OCI-LY7 (cell line): ENCODE measurements at regions not wholly inside any gene's neighbourhood (a gene's known extent, or its start where the extent isn't known, plus 50 kb on each side); places are given as distances from the start of the nearest gene placed in this dataset.

Source experiments
- BruUV-seq: library from RNA; stranded (reverse); fragments of 400-500 nt; replicated peaks from 2 replicates; lab custom pipeline; 2021; lab: Mats Ljungman, UMichigan
- CTCF ChIA-PET: fragments of 300-600 bp; sonication (Branson Sonifier 250); formaldehyde crosslinking; loops from one replicate; lab custom pipeline; 2022; ENCODE audit warnings: antibody characterized with exemption; ENCODE audit not compliant: unreplicated experiment; lab: Charles Lee
- POLR2A ChIA-PET: fragments of 300-600 bp; sonication (Branson Sonifier 250); formaldehyde crosslinking; loops from one replicate; lab custom pipeline; 2022; ENCODE audit warnings: antibody characterized with exemption; lab: Charles Lee
- DNase-seq: peaks from one replicate; pipeline ENCODE4 v3.0.0-alpha.2; 2015; ENCODE audit warnings: low spot score
- H2AFZ ChIP-seq: fragments of 200-600 bp; sonication (generic), shearing (Covaris generic); 2 replicates; pipeline ENCODE4 v1.6.1; 2014; ENCODE audit warnings: mild to moderate bottlenecking, antibody characterized with exemption, low read length, moderate library complexity
- H3K27ac ChIP-seq: fragments of 200-600 bp; sonication (generic); 2 replicates; pipeline ENCODE4 v1.5.1; 2014; ENCODE audit warnings: mixed run types, low read depth, mild to moderate bottlenecking, moderate library complexity, low read length, inconsistent platforms; ENCODE audit not compliant: poor library complexity, severe bottlenecking
- H3K36me3 ChIP-seq: fragments of 200-600 bp; sonication (generic); 2 replicates; pipeline ENCODE4 v1.6.1; 2014; ENCODE audit warnings: mild to moderate bottlenecking, antibody characterized with exemption, low read length, moderate library complexity, mixed read lengths; ENCODE audit not compliant: insufficient read depth
- H3K4me1 ChIP-seq: fragments of 200-600 bp; sonication (generic); 2 replicates; pipeline ENCODE4 v1.5.1; 2014; ENCODE audit warnings: mild to moderate bottlenecking, low read length; ENCODE audit not compliant: insufficient read depth, poor library complexity, severe bottlenecking
- H3K4me2 ChIP-seq: fragments of 200-600 bp; sonication (generic); 2 replicates; pipeline ENCODE4 v1.6.1; 2014; ENCODE audit warnings: mild to moderate bottlenecking, low read length
- H3K4me3 ChIP-seq: fragments of 200-600 bp; sonication (generic); 2 replicates; pipeline ENCODE4 v1.5.1; 2014; ENCODE audit warnings: mild to moderate bottlenecking, low read depth, low read length; ENCODE audit not compliant: poor library complexity, severe bottlenecking
- H3K79me2 ChIP-seq: fragments of 200-600 bp; sonication (generic); 2 replicates; pipeline ENCODE4 v1.6.1; 2016; ENCODE audit warnings: low read depth, mild to moderate bottlenecking, low read length, moderate library complexity, mixed read lengths; ENCODE audit not compliant: insufficient read depth
- H3K9me2 ChIP-seq: fragments of 200-600 bp; sonication (generic); 2 replicates; pipeline ENCODE4 v1.6.1; 2016; ENCODE audit warnings: mild to moderate bottlenecking, low read length, mixed read lengths; ENCODE audit not compliant: insufficient read depth
- H3K9me3 ChIP-seq: fragments of 200-600 bp; sonication (generic); 2 replicates; pipeline ENCODE4 v1.6.1; 2014; ENCODE audit warnings: mild to moderate bottlenecking, mixed run types, low read length, mixed read lengths
- H4K20me1 ChIP-seq: fragments of 200-600 bp; sonication (generic); 2 replicates; pipeline ENCODE4 v1.6.1; 2014; ENCODE audit warnings: mild to moderate bottlenecking, antibody characterized with exemption, low read length, moderate library complexity, mixed read lengths; ENCODE audit not compliant: insufficient read depth
- CTCF ChIP-seq: fragments of 200-600 bp; sonication (generic); conservative IDR thresholded peaks from 2 replicates; pipeline ENCODE4 v1.5.1; 2014; ENCODE audit warnings: mild to moderate bottlenecking, antibody characterized with exemption, low read length, moderate library complexity, mixed read lengths
- EZH2phosphoT487 ChIP-seq: fragments of 200-600 bp; sonication (generic); IDR thresholded peaks from 2 replicates; pipeline ENCODE4 v1.6.1; 2018; ENCODE audit warnings: low read depth, borderline replicate concordance, mild to moderate bottlenecking, mixed run types, antibody characterized with exemption, low read length, moderate library complexity, mixed read lengths
- intact Hi-C: fragments of 100-400 bp; cut with micrococcal nuclease; formaldehyde crosslinking; loops from one replicate; pipeline ENCODE4 v1.10.0; 2022; ENCODE audit not compliant: unreplicated experiment

- CTCF ChIA-PET = no interaction called here
- DNase-seq = no peak
- Histone ChIP-seq H3K4me3 (no peak overlapping the region), H3K9me2 (no peaks in the 10 kb centered on the region), H3K9me3 (no peaks in the 10 kb centered on the region), H3K27ac (no peak overlapping the region), H3K4me1 (no peaks in the 10 kb centered on the region), H4K20me1 (no peaks in the 10 kb centered on the region), H3K36me3 (no peaks in the 10 kb centered on the region), H3K4me2 (no peak overlapping the region), H3K79me2 (no peaks in the 10 kb centered on the region), H2AFZ (no peak overlapping the region)
- no TSS peak for BruUV-seq
- intact Hi-C loops = no loop called here
- TF ChIP-seq CTCF (no peak), EZH2phosphoT487 (no peak)
- POLR2A ChIA-PET = no interaction called here
These were observed 386.5 kb upstream of the MKI67 start for GRCh38 chr10:128512767-128513166.

- Histone ChIP-seq H4K20me1 (no peaks in the 10 kb centered on the region), H3K36me3 (no peaks in the 10 kb centered on the region), H2AFZ (no peak overlapping the region), H3K9me2 (no peaks in the 10 kb centered on the region), H3K4me2 (no peak overlapping the region), H3K4me1 (no peaks in the 10 kb centered on the region), H3K9me3 (no peaks in the 10 kb centered on the region), H3K79me2 (no peaks in the 10 kb centered on the region), H3K27ac (no peak overlapping the region), H3K4me3 (no peak overlapping the region)
- ChIA-PET CTCF (no interaction called here), POLR2A (no interaction called here)
- BruUV-seq = no TSS peak
- intact Hi-C loops = no loop called here
- no peak for DNase-seq
- no peak for TF ChIP-seq CTCF
- TF ChIP-seq EZH2phosphoT487 = no peak
These were observed 388.3 kb upstream of the MKI67 start for GRCh38 chr10:128514536-128514935.

GRCh38 chr10:128516180-128516579 lies 390.0 kb upstream of the MKI67 start:
- intact Hi-C loops = no loop called here
- Histone ChIP-seq H3K4me3 (no peak overlapping the region), H3K9me3 (no peaks in the 10 kb centered on the region), H3K4me1 (no peaks in the 10 kb centered on the region), H3K27ac (no peak overlapping the region), H3K36me3 (no peaks in the 10 kb centered on the region), H4K20me1 (no peaks in the 10 kb centered on the region), H2AFZ (no peak overlapping the region), H3K79me2 (no peaks in the 10 kb centered on the region), H3K4me2 (no peak overlapping the region), H3K9me2 (no peaks in the 10 kb centered on the region)
- no peak for TF ChIP-seq EZH2phosphoT487
- POLR2A ChIA-PET = no interaction called here
- CTCF ChIA-PET = no interaction called here
- no peak for DNase-seq
- no TSS peak for BruUV-seq
